HG03469 (cell line): ENCODE measurements at regions not wholly inside any gene's neighbourhood (a gene's known extent, or its start where the extent isn't known, plus 50 kb on each side); places are given as distances from the start of the nearest gene placed in this dataset.

ENCODE experiments used
- ATAC-seq: cut with Tn5 transposase; IDR thresholded peaks from one replicate; pipeline ENCODE4 v1.9.1; 2021; ENCODE audit warnings: mild to moderate bottlenecking, moderate library complexity, moderate number of reproducible peaks; ENCODE audit not compliant: unreplicated experiment

GRCh38 chr6:8574749-8575468, 139.6 kb upstream of the SLC35B3 start:
- ATAC-seq: no peak

DNA sequence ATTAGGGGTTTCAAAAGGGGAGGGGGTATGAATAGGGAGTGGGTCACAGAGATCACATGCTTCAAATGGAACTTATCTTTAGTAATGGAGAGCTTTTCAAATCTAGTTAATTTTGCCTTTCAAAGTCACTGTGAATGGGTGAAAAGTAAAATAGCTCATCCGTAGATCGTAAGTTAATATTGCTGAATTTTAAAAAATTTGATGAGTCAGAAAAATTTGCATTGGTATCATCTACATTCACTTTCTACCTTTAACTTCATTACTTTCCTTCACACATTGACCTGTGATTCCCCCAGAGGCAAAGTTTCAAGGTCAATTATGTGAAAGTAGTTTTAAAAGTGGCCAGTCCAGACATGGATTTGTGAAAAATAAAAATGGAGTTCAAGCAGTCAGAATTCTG, 139.0 kb upstream of the SLC35B3 start:
- ATAC-seq: no peak

DNA sequence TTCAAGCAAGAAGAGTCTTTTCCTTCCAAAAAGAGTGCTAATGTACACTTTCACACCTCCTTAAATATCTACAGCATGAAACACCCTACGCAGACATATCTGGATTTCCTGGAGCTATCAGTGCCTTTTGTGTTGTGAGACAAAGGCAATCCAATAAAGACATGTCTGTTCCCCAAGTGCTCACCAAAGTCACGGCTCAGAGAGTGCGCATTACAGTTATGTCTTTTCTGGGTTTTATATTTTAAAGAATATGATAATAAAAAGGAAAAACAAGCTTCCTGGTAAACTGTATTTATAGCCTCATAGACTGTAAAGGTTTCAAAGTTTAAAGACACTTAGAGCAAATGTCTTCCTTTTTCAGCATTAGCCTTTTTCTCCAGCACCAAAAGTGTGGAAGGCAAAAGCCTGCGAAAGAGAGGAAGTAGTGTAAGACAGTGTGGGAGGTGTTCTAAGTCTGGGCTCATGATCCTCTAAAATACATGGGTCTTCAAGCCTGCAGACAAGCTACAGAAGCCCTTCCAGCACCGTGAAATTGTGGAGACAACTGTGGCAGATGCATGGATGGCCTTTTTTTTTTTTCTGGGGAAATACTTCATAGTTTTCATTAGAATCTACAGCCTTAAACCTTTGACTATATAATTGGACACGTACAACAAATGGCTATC, 135.0 kb upstream of the SLC35B3 start:
- no peak for ATAC-seq

GRCh38 chr6:8562125-8562524, 126.8 kb upstream of the SLC35B3 start:
- no peak for ATAC-seq

- no peak for ATAC-seq
Observed at GRCh38 chr6:8558953-8559352, 123.6 kb upstream of the SLC35B3 start.

- no peak for ATAC-seq
Observed at GRCh38 chr6:8557014-8557748, 121.8 kb upstream of the SLC35B3 start.

- ATAC-seq: no peak
Observed at GRCh38 chr6:8556370-8557013, 121.1 kb upstream of the SLC35B3 start.

- no peak for ATAC-seq
Observed at GRCh38 chr6:8551993-8552392, 116.6 kb upstream of the SLC35B3 start.

- no peak for ATAC-seq
Observed at GRCh38 chr6:8551386-8551785, 116.0 kb upstream of the SLC35B3 start.

DNA sequence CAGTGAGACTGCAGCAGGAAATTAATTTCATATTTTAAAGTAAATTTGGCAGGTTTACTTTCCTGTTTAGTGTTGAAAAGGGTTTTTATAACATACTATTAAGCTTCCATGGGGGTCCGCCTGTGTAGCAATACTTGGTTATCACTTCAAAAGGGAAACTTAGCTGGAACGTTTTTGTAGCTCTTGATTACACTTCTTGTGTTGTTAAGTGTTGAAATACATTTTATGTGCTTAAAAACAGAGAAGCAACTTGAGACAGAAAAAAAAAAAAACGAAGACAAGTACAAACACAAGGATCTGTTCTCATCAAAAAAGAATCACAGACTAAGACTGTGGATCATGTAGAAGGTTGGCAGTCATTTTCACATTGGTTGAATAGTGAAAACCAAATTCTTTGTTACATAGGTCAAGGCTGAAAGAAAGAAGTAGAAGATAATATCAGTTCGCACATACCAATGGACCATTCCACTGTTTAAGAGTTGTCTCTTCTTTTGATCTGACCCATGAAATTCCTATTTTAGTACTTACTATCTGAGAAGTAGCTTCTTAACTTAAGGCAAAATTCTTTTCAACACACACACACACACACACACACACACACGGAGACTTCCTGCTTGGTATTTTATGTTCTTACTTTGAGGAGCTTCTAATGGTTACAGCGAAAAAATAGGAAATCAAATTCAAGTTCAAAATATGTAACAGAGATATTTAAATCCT, 113.9 kb upstream of the SLC35B3 start:
- no peak for ATAC-seq

GRCh38 chr6:8546496-8546895, 111.2 kb upstream of the SLC35B3 start:
- no peak for ATAC-seq

- no peak for ATAC-seq
Observed at GRCh38 chr6:8545336-8545735, 110.0 kb upstream of the SLC35B3 start.

GRCh38 chr6:8543714-8544113, 108.4 kb upstream of the SLC35B3 start:
- ATAC-seq: no peak

- ATAC-seq: no peak
Observed at GRCh38 chr6:8539453-8539852, 104.1 kb upstream of the SLC35B3 start.

DNA sequence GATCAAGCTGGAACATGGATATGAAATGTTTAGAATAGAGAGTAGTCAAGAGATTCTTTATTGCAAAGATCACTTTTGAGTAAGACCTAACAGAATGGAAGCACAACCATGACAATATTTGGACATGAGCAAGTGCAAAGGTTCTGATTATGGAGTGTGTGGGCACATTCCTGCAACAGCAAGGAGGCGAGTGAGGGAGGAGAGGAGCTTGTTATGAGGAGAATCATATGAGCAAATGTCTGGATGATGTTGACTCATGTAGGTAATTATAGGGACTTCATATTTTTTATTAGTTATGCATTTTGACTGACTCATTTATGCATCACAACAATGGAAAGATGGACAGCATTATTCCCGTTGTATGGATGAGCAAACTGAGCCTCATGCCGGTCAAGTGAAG, 100.8 kb upstream of the SLC35B3 start:
- no peak for ATAC-seq

GRCh38 chr6:8535519-8535918, 100.2 kb upstream of the SLC35B3 start:
- no peak for ATAC-seq

DNA sequence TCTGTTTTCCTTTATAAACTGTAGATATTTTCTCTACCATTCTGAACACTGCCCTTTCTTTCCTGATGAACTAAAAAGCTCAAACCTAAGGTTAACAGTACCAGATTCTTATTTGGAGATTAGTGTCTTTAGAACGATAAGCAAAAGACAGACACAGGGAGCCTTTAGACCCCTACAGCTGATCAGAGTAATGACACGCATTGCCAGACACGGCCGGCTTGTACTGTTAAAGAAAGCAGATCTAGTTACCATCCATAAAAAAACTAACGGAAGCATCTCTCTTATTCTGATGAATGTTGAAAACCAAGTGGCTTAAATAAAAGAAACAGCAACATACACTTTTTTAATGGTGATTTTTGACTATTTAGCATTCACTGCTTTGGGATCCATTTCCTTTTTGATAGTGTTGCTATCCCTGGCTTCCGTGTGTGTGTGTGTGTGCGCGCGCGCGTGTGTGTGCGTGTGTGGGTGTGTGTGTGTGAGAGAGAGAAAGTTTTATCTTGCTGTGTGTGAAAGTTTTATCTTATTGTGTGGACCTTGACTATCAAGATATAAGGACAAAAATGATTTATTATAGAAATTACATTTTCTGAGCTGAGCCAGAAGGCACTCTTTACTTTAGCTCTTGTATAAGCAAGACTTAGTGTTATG, 95.6 kb upstream of the SLC35B3 start:
- no peak for ATAC-seq

GRCh38 chr6:8529250-8529649, 93.9 kb upstream of the SLC35B3 start:
- ATAC-seq: no peak

DNA sequence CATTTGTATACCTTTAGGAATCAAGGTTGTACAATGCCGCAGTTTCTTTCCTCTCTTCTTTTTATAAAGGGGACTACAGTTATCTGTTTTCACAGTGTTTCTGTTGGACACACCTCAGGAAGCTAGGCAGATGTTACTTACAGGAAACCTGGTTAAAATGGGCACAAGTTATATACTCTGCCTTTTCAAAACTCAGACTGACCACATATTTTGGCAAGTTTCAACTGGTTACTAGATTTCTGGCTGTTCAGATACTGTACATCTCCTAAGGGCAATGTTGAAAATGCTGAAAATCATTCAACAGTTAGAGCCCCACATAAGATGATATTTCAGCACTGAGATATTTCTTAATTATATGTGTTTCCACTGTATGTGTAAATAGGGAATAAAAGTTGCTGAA, 92.5 kb upstream of the SLC35B3 start:
- ATAC-seq: no peak

GRCh38 chr6:8526624-8527023, 91.3 kb upstream of the SLC35B3 start:
- ATAC-seq: no peak
